Testis (tissue), 2 donors: ENCODE measurements at regions not wholly inside any gene's neighbourhood (a gene's known extent, or its start where the extent isn't known, plus 50 kb on each side); places are given as distances from the start of the nearest gene placed in this dataset.
"Not testable (repeated sequence)": the region's sequence is repeated elsewhere in the genome, so short reads cannot be mapped to it uniquely, and the experiment has no call there.

Experiments used
- DNase-seq: peaks from one replicate; pipeline ENCODE4 v3.0.0-alpha.2; 2019
- H3K27ac ChIP-seq, 2 donors: fragments of 200-600 bp; sonication (generic); one replicate each; pipeline ENCODE4 v1.5.1; 2019
- H3K27me3 ChIP-seq: fragments of 200-600 bp; sonication (generic); one replicate; pipeline ENCODE4 v1.5.1; 2019
- H3K36me3 ChIP-seq: fragments of 200-600 bp; sonication (generic); one replicate; pipeline ENCODE4 v1.5.1; 2017; ENCODE audit warnings: low read depth; ENCODE audit errors: missing control alignments
- H3K4me1 ChIP-seq: fragments of 200-600 bp; sonication (generic); one replicate; pipeline ENCODE4 v1.5.1; 2019
- H3K4me3 ChIP-seq, 2 donors: fragments of 200-600 bp; sonication (generic); one replicate each; pipeline ENCODE4 v1.5.1; 2017 to 2019
- H3K9me3 ChIP-seq: fragments of 200-600 bp; sonication (generic); one replicate; pipeline ENCODE4 v1.5.1; 2017
- WGBS, 2 donors: methylation state at CpG; one replicate each; pipeline ENCODE4 v1.1.5; 2018; 5-methylcytosine and 5-hydroxymethylcytosine counted together
- intact Hi-C: fragments of 100-400 bp; cut with DNase I; formaldehyde crosslinking; loops from one replicate; pipeline ENCODE4 v1.15.1; 2023; ENCODE audit warnings: low total_unique reads

GRCh38 chr21:6126976-6127732 lies 4394.2 kb upstream of the TPTE start:
- H3K4me3 ChIP-seq, H3K4me1 ChIP-seq, intact Hi-C loops, H3K36me3 ChIP-seq, H3K27me3 ChIP-seq, H3K9me3 ChIP-seq, H3K27ac ChIP-seq, DNase-seq: not testable (repeated sequence)
- WGBS, 2 donors: 69% methylated on average over 15 of the region's 43 CpGs; no CpG with 5 or more reads in 1 of the 2 donors

GRCh38 chr21:6130734-6131133 lies 4390.6 kb upstream of the TPTE start:
- H3K9me3 ChIP-seq, H3K27me3 ChIP-seq, H3K4me1 ChIP-seq, DNase-seq, intact Hi-C loops, H3K36me3 ChIP-seq, H3K4me3 ChIP-seq, H3K27ac ChIP-seq: not testable (repeated sequence)
- WGBS, 2 donors: 80 to 100% methylated on average over 1 of the region's 13 CpGs

GRCh38 chr21:6133373-6133772 lies 4388.0 kb upstream of the TPTE start:
- no CpG with 5 or more reads among the region's 11 CpGs for WGBS, 2 donors
- intact Hi-C loops, H3K27me3 ChIP-seq: not testable (repeated sequence)

DNA sequence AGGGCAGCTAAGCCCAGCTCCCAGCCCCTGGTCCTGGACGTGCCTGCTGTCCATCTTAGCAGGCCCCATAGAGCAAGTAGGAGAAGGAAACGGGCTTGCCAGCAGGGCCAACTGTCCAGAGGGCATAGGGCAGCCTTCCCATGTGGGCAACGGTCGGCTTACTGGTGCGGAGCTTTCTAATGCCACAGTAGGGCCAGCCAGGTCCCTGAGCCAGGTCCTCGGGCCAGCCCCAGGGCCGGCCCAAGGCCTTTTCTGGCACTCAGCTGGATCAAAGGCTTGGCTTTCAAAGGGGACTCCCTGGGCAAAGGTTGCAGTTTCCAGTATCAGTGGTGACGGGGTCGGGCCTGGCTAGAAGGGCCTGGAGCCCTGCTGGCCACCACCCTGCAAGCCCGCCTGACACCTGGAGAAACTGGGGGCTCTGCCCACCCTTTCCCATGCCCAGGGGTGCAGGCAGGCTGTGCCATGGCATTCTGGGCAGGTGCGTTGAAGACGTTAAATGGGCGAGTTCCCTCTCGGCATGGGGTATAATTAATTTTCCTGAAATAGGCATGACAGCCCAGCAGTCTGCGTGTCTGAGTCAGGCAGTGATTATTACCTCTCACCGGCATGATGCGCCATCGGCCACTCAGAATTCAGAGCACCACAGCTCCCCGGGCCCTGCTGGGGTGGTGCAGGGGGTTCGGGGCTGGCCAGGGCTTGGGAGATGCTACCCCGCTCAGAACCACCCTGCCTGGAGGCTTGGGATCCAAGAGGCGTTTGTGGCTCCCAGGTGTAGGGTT lies 4387.3 kb upstream of the TPTE start:
- intact Hi-C loops, H3K36me3 ChIP-seq: not testable (repeated sequence)
- WGBS, 2 donors: no CpG with 5 or more reads among the region's 22 CpGs

More at GRCh38 chr21:6133373-6133772, 4388.0 kb upstream of the TPTE start:
- DNase-seq, H3K27ac ChIP-seq, H3K36me3 ChIP-seq, H3K4me1 ChIP-seq, H3K4me3 ChIP-seq, H3K9me3 ChIP-seq: not testable (repeated sequence)

DNA sequence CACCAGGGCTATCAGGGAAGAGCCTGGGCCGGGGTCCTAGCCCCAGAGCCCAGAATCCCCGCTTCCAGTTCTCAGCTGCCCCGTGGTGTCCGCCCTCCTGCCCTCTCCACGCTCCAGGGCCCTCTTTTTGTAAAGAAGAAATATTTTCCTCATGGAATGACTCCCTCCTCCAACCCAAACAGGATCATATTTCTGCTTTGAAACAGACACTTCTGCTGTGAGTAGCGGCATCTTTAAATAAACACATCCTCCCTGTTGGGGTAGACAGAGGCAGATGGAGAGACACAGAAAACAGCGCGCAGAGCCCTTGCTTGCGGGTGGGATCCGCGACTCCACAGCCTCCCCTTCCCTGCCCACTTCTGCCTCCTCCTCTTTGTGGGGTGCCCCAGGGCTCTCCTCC lies 4384.7 kb upstream of the TPTE start:
- H3K36me3 ChIP-seq, H3K4me1 ChIP-seq, H3K9me3 ChIP-seq, H3K27ac ChIP-seq, intact Hi-C loops, DNase-seq, H3K4me3 ChIP-seq, H3K27me3 ChIP-seq: not testable (repeated sequence)
- WGBS, 2 donors: no CpG with 5 or more reads among the region's 11 CpGs

More for the DNA sequence above, 4387.3 kb upstream of the TPTE start:
- not testable (repeated sequence) for H3K9me3 ChIP-seq, H3K27ac ChIP-seq, DNase-seq, H3K27me3 ChIP-seq, H3K4me1 ChIP-seq, H3K4me3 ChIP-seq

DNA sequence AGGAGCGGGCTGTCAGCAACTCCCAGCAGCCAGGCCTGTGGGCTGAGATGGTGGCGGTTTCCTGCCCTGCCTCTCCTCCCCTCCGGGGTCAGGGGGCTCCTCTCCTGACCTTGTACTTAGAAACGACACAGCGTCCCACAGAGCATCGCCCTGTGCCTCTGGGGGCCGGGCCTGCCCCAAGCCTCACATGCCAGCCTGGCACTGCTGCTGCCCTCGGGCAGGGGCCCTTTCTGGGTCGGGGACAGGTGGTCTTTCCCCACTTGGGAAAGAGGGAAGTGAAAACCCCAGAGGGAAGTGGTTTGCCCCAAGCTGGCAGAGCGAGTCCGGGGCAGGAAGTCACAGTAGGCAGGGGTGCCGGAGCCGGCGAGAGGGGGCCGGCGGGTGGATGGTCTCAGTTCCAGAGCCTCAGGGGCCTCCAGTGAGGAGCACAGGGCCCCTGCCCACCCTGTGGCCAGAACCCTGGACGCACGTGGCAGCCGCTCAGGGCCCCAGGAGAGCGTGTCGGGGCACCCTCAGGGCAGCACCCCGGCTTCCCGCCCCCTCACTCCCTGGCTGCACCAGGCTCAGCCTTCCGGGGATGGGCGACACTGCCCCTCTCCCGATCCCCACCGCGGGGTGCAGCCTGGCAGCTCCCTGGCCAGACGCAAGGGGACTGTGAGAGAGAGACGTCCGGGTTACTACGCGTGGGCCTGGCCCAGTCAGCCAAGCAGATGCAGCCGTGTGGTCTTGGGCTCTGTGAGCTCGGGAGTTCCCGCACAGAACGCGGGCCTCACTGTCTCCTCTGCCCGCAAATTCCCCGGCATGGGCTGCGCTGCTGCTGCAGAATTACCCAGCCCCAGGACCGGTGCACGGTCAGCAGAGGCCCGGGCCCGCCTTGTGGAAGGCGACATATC lies 4382.9 kb upstream of the TPTE start:
- H3K36me3 ChIP-seq, H3K27ac ChIP-seq, H3K4me3 ChIP-seq, DNase-seq, H3K9me3 ChIP-seq, intact Hi-C loops, H3K4me1 ChIP-seq, H3K27me3 ChIP-seq: not testable (repeated sequence)
- WGBS, 2 donors: no CpG with 5 or more reads among the region's 46 CpGs

DNA sequence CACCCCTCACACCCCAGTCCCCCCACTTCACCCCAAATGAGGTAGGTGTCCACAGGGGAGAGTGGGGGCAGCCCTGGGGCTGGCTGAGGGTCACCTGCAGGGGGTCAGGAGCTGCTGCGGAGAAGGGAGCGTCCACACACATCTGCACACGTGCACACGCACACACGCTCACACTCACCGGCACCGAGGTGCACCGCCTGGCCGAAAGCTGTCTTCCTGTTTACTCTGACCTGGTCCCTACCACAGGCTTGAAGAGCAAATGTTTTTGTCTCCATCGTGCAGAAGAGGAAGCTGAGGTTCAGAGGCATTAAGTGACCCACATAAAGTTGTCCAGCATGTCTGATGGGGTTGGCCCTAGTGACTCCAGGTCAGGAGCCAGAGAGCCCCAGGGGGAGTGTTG lies 4382.1 kb upstream of the TPTE start:
- H3K27me3 ChIP-seq, H3K36me3 ChIP-seq, H3K27ac ChIP-seq, intact Hi-C loops, DNase-seq, H3K4me3 ChIP-seq, H3K9me3 ChIP-seq, H3K4me1 ChIP-seq: not testable (repeated sequence)
- no CpG with 5 or more reads among the region's 10 CpGs for WGBS, 2 donors

DNA sequence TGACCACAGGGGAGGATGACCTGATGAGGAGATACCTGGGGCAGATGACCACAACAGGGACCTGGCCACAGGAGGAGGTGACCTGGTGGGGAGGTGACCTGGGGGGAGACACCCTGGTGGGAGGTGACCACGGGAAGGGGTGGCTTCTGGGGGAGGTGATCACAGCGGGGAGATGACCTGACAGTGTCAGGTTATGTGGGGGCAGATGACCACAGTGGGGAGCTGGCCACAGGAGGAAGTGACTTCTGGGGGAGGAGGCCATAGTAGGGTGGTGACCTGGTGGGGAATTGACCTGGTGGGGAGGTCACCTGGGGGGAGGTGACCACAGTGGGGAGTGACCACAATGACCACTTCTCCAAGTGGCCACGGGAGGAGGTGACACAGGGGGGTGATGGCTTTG lies 4381.5 kb upstream of the TPTE start:
- no CpG with 5 or more reads among the region's 3 CpGs for WGBS, 2 donors
- H3K27me3 ChIP-seq, H3K9me3 ChIP-seq, H3K36me3 ChIP-seq, DNase-seq, intact Hi-C loops, H3K4me3 ChIP-seq, H3K27ac ChIP-seq, H3K4me1 ChIP-seq: not testable (repeated sequence)

- H3K36me3 ChIP-seq, H3K4me3 ChIP-seq, H3K27me3 ChIP-seq, H3K9me3 ChIP-seq, intact Hi-C loops, DNase-seq, H3K4me1 ChIP-seq, H3K27ac ChIP-seq: not testable (repeated sequence)
- WGBS, 2 donors: no CpG with 5 or more reads among the region's 27 CpGs
These were observed 4380.8 kb upstream of the TPTE start for GRCh38 chr21:6140467-6141137.

- H3K9me3 ChIP-seq, H3K4me3 ChIP-seq, DNase-seq, H3K27me3 ChIP-seq, H3K4me1 ChIP-seq, intact Hi-C loops, H3K27ac ChIP-seq, H3K36me3 ChIP-seq: not testable (repeated sequence)
- no CpG with 5 or more reads among the region's 14 CpGs for WGBS, 2 donors
These were observed 4380.3 kb upstream of the TPTE start for GRCh38 chr21:6141138-6141474.

DNA sequence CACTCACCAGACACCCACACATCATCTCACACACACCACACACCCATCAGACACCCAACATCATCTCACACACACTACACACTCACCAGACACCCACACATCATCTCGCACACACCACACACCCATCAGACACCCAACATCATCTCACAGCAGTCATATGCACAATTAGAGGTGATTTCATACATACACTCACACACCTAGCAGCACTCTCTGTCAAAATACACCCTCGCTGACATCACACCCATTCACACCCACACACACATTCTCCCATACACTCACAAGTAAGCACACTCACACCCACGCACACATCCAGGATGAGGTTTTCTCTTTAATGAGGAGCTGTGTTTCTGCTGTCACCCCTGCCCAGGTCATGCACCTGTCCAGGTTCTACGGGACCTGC lies 4368.2 kb upstream of the TPTE start:
- H3K4me1 ChIP-seq, DNase-seq, H3K27ac ChIP-seq, H3K4me3 ChIP-seq, H3K9me3 ChIP-seq, H3K27me3 ChIP-seq, intact Hi-C loops, H3K36me3 ChIP-seq: not testable (repeated sequence)
- no CpG with 5 or more reads among the region's 4 CpGs for WGBS, 2 donors
